GDM1 (cell line): ENCODE measurements at regions not wholly inside any gene's neighbourhood (a gene's known extent, or its start where the extent isn't known, plus 50 kb on each side); places are given as distances from the start of the nearest gene placed in this dataset.

ENCODE experiments used
- DNase-seq: peaks from one replicate; lab custom pipeline; 2025; lab: John Stamatoyannopoulos, UW

DNA sequence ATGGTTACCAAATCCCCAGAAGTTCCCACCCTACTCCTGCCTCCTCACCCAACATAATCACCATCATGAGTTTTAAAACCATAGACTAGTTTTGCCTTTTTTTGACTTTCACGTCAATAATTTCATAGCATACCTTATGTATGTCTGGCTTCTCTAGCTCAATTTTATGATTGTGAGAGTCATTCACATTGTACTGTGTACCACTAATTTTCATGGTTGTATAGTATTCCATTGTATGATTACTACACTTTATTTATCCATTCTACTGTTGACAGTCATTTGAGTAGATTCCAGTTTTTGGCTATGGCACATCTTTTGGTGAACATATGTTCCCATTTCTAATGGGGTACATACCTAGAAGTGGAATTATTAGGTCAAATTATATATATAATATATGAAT lies 195.3 kb upstream of the TCF21 start:
- no peak for DNase-seq

DNA sequence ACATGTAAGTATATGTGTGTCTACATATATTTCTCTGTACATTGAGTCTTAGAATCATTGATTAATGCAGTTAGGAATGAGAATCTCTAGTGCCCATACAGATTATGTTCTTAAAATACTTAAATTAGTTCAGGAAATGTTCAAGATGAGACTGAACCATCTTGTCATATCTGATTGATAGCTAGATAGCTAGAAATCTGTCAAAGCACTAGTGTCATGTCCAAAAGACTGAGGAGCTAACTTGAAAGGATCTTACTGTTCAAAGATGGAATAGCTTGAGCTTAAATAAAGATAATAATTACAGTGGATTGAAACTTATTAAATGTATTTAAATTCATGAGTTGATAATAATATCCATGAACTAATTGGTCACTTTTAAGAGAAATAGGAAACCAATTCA lies 191.7 kb upstream of the TCF21 start:
- no peak for DNase-seq

DNA sequence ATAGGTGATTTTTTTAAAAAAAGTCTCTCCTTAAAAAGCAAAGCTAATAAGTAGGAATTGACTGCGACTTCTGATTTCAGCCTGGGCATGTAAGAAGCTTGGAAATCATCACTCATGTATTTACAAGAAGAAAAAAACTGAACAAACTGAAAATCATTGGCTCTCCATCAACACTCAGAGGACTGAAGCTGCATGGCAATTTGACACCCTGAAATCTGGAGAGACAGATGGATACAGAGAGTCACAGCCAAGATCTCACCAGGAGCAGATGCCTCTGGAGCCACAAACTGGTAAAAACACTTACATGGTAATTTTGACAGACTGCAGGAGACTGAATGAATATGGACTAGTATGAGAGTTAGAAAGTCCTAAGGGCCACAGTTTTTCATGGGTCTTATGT lies 191.2 kb upstream of the TCF21 start:
- DNase-seq, result no peak

DNA sequence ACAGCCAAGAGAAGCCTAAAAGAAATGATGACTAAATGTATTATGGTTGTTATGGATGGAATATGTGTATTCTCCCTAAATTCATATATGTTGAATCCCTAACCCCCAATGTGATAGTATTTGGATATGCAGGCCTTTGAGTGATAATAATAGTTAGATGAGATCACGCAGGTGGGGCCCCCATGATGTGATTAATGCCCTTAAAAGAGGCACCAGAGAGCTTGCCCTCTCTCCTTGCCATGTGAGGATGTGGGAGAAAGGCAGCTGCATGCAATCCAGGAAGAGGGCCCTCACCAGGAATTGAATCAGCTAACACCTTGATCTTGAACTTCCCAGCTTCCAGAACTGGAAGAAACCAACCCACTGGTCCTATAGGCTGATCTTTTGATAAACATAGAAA lies 190.6 kb upstream of the TCF21 start:
- DNase-seq, result no peak

DNA sequence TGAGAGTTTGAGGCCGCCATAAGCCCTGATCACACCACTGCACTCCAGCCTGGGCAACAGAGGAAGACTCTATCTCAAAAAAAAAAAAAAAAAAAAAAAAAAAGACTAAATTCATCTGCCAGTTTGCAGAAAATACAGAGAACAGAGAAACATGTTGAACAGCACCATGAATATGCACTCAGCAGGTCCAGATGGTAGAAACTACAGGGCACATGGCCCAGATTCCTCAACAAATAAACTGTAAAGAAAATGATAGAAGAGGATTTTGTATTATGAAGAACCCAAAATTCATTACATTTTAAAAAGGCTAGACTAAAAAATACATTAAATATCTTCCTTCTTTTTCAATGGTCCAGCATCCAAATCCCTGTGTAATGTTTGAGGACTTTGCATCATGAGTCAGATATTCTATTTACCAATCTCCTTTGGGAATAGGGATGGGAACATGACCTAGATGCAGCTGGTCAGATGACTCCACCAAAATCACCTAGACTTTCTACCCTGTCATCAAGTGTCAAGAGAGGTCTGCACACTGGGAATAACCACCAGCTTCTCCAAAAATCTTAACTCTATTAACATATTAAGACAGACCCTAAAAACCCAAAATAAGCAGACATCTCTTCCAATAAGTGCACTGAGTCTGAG lies 189.1 kb upstream of the TCF21 start:
- no peak for DNase-seq

DNA sequence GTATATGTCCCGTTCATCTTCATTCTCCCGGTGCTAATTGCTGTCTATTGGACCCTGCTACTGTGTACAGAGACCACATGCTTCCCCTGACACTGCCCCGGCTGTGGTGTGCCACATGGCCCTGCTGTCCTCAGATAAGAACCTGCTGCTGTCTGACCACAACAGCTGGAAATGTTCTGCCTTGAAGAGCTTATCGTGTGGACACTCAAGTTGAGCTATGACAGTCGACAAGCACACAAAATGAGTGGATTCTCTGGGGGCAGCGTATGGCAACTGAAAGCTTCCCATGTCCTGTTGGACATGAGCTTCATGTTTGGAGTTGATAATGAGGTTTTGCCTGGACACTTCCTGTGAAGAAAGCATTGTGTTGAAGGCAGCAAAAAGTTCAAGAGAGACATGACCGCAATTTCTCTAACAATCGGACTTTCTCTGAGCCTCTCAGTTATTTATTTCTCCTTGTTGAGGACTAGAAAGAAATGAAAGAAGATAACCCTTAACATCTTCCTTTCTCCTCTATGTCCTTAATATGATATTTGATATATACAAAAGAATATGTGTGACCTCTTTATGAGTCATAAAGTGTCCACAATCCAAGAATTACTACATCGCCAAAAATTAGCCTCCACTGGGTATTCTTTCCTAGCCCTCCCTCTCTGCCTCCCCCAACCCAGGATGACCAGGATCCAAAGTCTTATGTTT lies 187.1 kb upstream of the TCF21 start:
- no peak for DNase-seq

DNA sequence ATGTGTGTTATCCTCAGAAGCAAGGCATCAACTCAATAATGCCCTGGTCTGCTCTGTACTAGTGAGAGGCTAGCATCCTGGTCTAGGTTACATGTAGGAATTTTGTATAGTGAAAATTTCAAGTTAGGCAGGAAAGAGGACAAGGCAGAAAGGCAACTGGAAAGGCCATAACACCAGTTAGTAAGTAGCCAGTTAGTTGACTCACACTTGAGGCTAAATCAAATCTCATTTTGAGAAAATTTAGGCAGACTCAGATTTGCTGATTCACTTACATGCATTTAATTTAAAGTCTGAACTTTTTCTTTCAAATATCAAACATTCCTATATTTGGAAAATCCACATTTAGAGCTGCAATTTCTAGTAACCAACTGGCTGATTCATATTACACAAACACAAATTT lies 184.5 kb upstream of the TCF21 start:
- no peak for DNase-seq

DNA sequence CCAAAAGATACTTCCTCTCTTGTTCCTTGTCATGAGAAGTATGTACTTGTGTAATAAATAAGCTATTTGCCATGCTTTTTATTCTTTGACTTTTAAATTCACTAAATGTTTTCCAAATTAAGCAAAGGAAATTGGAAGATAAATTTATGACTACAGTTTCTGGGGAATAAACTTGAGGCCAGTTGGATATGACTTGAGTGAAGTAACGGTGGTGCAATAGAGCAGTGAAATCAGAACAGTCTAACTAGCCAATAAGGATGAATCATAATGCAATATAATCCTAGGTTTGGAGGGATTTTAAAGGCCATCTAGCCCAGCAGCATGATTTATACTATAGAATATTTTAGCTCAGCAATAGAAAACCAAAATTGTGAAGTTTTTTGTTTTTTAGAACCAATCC lies 183.8 kb upstream of the TCF21 start:
- no peak for DNase-seq

DNA sequence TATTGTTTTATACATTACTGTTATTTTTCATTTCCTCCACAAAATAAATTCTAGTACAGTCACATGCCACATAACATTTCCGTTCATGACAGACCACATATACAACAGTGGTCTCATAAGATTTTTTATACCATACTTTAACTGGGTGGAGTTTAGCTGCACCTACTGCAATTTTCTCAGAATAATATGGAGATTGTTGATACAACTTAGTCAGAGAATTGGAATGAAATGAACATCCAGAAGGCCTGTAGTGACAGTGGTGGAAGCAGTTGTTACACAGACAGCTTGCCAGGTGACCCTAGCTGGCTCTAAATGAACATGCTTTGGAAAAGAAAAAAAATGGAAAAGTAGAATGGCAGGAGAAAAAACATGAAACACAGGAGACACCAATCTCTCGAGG lies 183.2 kb upstream of the TCF21 start:
- no peak for DNase-seq

DNA sequence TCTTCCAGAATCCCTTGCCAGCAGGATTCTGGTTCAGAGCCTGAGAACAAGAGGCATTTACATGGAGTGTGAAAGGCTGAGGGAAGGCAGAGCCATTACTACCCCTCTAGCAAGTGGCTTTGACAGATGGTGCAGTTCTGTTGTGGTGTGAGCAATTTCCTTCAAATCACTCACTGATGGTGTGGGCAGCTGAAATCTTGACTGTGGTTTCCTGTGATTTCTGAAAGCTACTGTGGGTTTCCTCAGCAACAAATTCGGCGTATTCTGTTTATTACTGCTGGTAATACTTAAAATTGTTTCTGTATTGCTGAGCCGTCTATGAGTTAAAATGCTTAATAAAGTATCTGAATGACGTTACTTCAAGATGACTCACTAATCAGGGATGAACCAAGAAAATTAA lies 181.5 kb upstream of the TCF21 start:
- DNase-seq, result peak; percentile 5

DNA sequence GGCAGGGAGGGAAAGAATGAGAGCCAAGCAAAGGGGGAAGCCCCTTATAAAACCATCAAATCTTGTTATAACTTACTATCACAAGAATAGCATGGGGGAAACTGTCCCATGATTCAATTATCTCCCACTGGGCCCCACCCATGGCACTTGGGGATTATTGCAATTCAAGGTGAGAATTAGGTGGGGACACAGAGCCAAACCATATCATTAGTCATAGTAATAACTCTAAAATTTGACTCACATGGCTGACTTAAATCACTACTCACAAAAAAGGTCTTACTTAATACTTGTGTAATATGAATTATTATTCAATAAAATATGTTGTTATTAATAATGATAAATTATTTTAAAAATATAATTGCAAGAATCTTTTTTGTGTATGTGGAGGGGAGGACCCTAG lies 178.1 kb upstream of the TCF21 start:
- no peak for DNase-seq

DNA sequence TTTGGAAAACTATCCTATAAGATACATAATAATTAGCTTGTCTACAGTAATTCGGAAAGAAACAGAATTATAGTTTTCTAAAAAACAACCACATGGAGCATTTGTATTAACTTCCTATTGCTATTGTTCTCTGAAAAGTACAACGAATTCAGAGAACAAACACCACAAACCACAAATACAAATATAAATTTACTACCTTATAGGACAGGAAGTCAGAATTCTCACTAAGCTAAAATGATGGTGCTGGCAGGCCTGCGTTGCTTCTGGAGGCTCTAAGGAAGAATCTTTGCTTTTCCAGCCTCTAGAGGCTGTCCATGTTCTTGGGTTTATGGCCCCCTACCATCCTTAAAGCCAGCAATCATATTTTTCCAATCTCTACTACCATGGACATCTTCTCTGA lies 173.6 kb upstream of the TCF21 start:
- DNase-seq, result no peak

DNA sequence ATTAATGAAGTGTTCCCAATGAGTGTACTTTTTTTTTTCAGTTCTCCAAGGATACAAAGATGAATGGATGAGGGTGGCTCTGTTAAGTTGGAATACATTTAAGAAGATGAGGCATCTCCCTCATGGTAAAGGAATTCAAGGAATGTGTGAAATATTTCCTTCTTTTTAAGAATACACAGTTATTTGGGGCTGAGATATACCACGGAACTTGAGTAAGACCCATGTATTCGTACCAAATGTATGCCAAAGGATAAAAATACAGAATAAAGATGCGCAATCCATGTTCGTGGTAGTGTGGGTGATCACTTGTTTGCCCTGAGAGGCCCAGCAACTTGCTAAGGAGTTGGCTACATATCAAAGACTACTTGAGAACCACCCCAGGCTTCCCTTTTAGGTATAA lies 164.2 kb upstream of the TCF21 start:
- DNase-seq, result no peak

DNA sequence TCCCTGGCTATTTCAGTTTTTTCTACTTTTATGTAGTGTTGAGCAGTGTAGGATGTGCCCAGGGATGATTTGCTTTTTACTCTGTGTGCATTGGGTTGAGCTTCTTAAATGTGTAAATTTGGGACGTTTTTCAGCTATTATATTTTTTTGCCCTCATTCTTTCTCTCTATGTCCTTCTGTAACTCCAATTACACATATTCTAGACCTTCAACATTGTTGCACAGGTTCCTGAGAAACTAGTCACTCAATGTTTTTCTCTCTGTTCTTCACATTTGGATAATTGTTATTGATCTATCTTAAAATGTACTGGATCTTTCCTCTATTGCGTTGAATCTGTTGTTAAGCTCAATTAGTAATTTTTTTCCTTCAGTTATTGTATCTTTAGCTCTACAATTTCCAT lies 162.7 kb upstream of the TCF21 start:
- no peak for DNase-seq

DNA sequence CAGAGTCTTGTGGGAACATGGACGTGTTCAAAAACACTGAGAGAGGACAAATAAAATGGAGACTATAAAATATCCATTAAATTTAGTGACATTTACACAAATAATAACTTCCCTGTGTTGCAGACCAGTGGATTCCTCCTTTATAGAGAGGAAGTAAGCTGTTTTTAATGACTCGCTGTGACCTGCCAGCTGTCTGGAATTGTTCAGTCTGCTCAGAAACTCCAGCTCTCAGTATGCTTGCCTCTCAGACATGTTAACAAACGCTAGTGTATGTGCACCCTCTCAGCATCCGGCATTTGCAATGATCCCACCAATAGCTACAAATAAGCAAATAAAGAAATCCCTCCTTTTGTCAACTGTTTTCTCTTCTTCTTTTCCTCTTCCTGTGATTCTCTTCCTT lies 158.0 kb upstream of the TCF21 start:
- no peak for DNase-seq

DNA sequence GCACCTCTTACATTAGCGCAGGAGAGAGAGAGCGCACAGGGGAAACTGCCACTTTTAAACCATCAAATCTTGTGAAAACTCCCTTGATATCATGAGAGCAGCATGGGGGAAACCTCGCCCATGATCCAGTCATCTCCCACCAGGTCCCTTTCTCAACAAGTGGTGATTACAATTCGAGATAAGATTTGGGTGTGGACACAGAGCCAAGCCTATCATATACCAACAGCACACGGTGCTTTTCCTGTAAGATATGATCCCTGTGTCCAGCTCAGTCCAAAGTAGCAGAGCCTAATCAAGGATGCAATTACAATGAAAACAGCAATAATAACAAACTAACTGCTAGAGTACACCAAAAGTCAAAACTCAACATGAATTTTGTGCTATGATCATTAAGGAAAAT lies 148.7 kb upstream of the TCF21 start:
- no peak for DNase-seq

DNA sequence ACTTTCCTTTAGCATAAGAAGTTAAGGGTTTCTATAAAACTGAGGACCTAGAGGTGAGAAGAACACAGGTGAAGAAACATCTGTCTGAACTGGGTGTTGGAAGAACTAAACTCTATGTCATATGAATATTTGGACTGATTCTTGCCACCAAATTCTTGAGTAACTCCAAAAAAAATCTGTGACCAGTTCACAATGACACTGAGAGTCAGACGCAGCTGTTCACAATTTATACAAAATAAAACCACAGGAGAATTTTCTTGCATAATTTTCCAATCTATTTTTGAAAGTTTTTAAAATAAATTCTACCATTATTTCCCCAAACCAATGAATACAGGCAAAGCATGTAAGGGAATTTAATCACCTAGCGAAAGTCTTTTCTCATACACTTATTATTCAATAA lies 148.1 kb upstream of the TCF21 start:
- DNase-seq, result no peak

DNA sequence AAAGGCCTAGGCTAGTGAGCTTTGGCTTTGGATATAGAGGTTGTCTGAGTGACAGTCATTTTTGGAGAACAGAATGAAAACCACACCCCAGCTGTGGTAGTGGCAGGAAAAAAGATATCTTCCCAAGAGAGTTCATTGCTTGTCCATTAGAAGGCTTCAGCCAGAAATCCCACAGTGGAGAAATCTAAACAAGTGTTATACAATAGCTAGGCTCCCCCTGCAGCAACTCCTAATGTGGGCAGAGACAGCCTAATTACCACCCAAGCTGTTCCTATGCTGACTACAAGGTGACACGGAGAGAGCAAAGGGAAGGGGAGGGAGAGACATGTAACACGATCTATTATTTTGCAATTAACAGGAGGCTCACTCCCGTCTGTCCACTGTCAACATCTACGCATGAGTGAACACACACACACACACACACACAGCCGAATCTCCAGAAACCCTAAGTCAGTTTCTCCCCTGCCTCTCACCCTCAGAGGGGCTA lies 147.5 kb upstream of the TCF21 start:
- DNase-seq, result no peak

DNA sequence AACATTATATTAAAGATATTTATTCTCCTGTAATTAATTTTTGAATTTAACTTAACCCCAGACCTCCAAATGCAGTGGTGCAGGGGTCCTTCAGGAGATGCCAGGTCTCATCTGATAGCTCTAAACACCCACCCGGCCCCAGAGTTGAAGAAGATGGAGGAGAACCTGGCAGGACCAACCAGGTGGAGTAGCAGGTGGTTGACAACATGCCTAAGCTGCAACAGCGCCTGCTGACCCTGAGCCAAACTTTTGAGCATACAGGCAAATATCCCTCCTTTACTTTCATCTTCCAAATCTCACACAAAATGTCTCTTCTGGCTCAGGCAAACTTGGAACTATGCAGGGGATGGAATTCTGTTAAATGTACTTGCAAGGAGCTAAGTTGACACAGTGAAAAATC lies 145.3 kb upstream of the TCF21 start:
- no peak for DNase-seq

DNA sequence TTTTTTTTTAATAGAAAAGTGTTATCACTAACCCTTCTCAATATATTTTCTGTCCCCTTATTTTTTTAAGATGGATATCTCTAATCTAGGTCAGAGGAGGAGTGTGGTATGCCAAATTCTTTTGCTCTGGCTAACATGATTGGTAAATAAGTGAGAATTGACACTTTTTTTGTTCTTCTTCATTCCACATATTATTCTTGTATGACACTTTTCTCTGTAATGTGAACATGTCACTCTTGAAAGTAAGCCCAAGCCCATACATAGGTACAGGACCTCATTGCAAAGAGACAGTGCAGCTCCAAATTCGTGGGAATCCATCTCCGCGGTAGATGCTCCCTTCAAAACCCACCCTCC lies 142.5 kb upstream of the TCF21 start:
- no peak for DNase-seq

DNA sequence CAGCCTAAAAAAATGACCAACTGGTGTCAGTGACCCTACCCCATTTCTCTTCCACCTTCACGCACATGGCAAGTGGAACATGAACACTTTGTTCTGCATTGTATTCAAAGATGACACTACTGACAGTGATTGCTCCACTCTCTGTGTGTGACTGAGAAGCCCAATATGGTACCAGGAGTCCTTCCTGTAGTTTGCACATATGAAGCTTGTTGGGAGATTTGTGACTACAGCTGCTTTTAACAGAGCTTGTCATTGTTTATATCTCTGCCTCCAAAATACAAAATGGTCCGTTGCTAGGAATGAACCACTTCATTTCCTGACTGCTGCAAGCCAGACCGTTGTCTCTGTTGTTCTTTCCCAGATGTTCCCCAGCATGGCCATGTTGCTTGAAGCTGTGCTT lies 140.3 kb upstream of the TCF21 start:
- no peak for DNase-seq

DNA sequence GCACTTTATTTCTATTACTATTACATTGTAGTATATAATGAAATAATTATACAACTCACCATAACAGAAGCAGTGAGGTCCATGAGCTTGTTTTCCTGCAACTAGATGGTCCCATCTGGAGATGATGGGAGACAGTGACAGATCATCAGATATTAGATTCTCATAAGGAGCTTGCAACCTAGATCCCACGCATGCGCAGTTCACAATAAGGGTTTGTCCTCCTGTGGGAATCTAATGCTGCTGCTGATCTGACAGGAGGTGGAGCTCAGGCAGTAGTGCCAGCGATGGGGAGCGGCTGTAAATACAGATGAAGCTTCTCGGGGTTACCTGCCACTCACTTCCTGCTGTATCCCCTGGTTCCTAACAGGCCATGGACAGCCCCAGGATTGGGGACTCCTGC lies 139.5 kb upstream of the TCF21 start:
- no peak for DNase-seq

DNA sequence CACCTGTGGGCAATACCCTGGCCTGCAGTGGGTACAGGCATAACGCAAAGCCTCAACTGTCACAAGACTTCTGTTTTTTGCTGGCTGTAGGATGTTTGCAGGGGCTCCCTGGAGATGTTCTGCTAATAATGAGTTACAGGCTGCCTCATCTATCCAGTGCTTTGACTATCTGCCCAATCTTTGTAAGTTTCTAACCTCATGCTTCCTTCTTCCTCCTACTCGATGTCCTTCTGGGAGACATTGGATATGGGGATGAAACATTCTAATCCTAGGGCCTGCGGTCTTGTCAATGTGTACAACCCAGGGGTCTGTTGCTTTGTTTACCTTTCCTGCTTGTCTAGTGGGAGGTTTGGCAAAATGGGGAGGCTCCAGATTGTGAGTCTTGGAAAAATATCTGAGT lies 136.8 kb upstream of the TCF21 start:
- no peak for DNase-seq

DNA sequence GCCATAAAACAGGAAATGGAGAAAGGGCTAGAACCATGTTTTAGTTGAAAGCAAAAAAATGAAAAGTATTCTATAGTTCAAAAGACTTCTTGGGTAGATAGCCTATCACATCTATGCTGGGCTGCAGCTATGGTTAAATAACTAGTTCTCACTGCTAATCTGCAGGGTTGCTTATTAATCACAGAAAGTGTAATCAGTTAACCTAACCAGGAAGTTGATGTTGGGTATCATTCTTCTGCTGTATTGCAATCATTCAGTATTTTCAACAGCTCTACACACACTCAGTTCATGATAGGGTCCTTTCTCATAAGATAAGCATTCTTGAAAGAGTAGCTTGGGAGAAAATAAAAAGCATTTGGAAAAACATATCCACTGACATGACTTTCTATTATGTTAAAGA lies 135.2 kb upstream of the TCF21 start:
- no peak for DNase-seq
